NT2/D1 (cell line): ENCODE measurements at regions not wholly inside any gene's neighbourhood (a gene's known extent, or its start where the extent isn't known, plus 50 kb on each side); places are given as distances from the start of the nearest gene placed in this dataset.

Source experiments
- SUZ12 ChIP-seq: IDR thresholded peaks from 2 replicates; pipeline ENCODE4 v1.6.1; 2011; ENCODE audit not compliant: insufficient read length, insufficient read depth; ENCODE audit errors: extremely low read depth
- ZNF274 ChIP-seq: IDR thresholded peaks from 2 replicates; pipeline ENCODE4 v1.6.1; 2011; ENCODE audit warnings: mild to moderate bottlenecking, low read depth, low read length

DNA sequence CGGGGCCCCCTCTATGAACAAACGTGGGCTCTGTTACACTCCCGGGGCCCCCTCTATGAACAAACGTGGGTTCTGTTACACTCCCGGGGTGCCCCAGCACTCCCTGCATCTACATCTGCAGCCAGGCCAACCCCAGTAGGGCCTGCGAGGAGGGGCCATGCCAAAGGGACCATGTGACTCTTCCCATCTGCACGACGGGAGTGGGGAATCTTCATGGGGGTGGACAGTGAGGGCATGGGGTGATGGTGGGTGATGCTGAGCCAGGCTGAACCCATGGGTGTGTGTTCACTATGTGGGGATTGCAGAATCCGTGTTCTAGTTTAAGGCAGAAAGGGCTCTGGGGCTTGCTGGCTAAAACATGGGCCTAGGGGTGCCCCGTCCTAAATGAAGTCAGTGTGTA is 69.9 kb upstream of the ARHGEF7 start:
- TF ChIP-seq ZNF274 (no peak), SUZ12 (no peak)
